ENCODE measurements at regions not wholly inside any gene's neighbourhood (a gene's known extent, or its start where the extent isn't known, plus 50 kb on each side); places are given as distances from the start of the nearest gene placed in this dataset.
A peak's percentile ranks its signal among the peaks of the same experiment; 100 is the strongest.

- Histone ChIP-seq H3K27me3 (ENCODE audit: insufficient read depth, low read depth) (no peaks in the 10 kb centered on the region), H3K79me2 (ENCODE audit: low read depth) (no peaks in the 10 kb centered on the region), H3K9me3 (ENCODE audit: insufficient read depth, low read depth) (no peaks in the 10 kb centered on the region), H3K4me2 (no peak overlapping the region), H3K9me2 (ENCODE audit: insufficient read depth) (no peaks in the 10 kb centered on the region; the same call in 1 of the 2 replicates), H2AFZ (no peak overlapping the region), H3K4me3 (no peak overlapping the region), H3K36me3 (ENCODE audit: low read depth) (no peaks in the 10 kb centered on the region), H3K4me1 (replicated peaks; ENCODE audit: insufficient read depth) (peaks cover under 1% of the 10 kb centered on the region; the same call in 1 of the 2 replicates), H4K20me1 (ENCODE audit: insufficient read depth) (no peaks in the 10 kb centered on the region), H3F3A (ENCODE audit: insufficient read depth, low read depth) (peaks cover 1% of the 10 kb centered on the region; the same call in 1 of the 2 replicates), H3K27ac (no peak overlapping the region)
- TF ChIP-seq CTCF (conservative IDR thresholded peaks at IDR 0.05), result no peak
- TF ChIP-seq EZH2 (IDR thresholded peaks at IDR 0.05; ENCODE audit: low read depth), result no peak
- BruUV-seq (replicated peaks), result no TSS peak
- intact Hi-C loops (cut with micrococcal nuclease; ENCODE audit: unreplicated experiment), result no loop called here
- ChIA-PET POLR2A (ENCODE audit: unreplicated experiment) (no interaction called here), CTCF (no interaction called here)
- no peak for DNase-seq
Observed at GRCh38 chr13:85592211-85592610, 207.0 kb downstream of the SLITRK6 start.

- POLR2A ChIA-PET (ENCODE audit: unreplicated experiment), result no interaction called here
- H3K4me3 ChIP-seq, result no peak overlapping the region
- no peaks in the 10 kb centered on the region for H3K79me2 ChIP-seq (ENCODE audit: low read depth)
- H3K4me2 ChIP-seq, result no peak overlapping the region
- no peak overlapping the region for H3K27ac ChIP-seq
- no peaks in the 10 kb centered on the region; the same call in 1 of the 2 replicates for H3K9me2 ChIP-seq (ENCODE audit: insufficient read depth)
- H3K9me3 ChIP-seq (ENCODE audit: insufficient read depth, low read depth), result no peaks in the 10 kb centered on the region; the same call in 1 of the 2 replicates
- TF ChIP-seq EZH2 (IDR thresholded peaks at IDR 0.05; ENCODE audit: low read depth), result no peak
- TF ChIP-seq CTCF (conservative IDR thresholded peaks at IDR 0.05), result no peak
- H3F3A ChIP-seq (ENCODE audit: insufficient read depth, low read depth), result peaks cover 17% of the 10 kb centered on the region
- DNase-seq, result peak in 1 of 2 experiments; percentile 37
- intact Hi-C loops (cut with micrococcal nuclease; ENCODE audit: unreplicated experiment), result no loop called here
- H3K27me3 ChIP-seq (ENCODE audit: insufficient read depth, low read depth), result no peaks in the 10 kb centered on the region
- peaks cover 7% of the 10 kb centered on the region; the same call in 1 of the 2 replicates for H3K4me1 ChIP-seq (replicated peaks; ENCODE audit: insufficient read depth)
- no peak overlapping the region for H2AFZ ChIP-seq
- no TSS peak for BruUV-seq (replicated peaks)
- H3K36me3 ChIP-seq (ENCODE audit: low read depth), result no peaks in the 10 kb centered on the region
- no peaks in the 10 kb centered on the region for H4K20me1 ChIP-seq (ENCODE audit: insufficient read depth)
- CTCF ChIA-PET, result no interaction called here
Observed at GRCh38 chr13:85590231-85590931, 208.8 kb downstream of the SLITRK6 start.

- Histone ChIP-seq H3K27ac (no peak overlapping the region), H3F3A (ENCODE audit: insufficient read depth, low read depth) (peaks cover 17% of the 10 kb centered on the region), H3K36me3 (ENCODE audit: low read depth) (no peaks in the 10 kb centered on the region), H3K27me3 (ENCODE audit: insufficient read depth, low read depth) (no peaks in the 10 kb centered on the region), H3K4me1 (replicated peaks; ENCODE audit: insufficient read depth) (peaks cover 7% of the 10 kb centered on the region; the same call in 1 of the 2 replicates), H2AFZ (no peak overlapping the region), H3K4me3 (no peak overlapping the region), H3K4me2 (no peak overlapping the region), H3K79me2 (ENCODE audit: low read depth) (no peaks in the 10 kb centered on the region), H3K9me2 (ENCODE audit: insufficient read depth) (no peaks in the 10 kb centered on the region; the same call in 1 of the 2 replicates), H3K9me3 (ENCODE audit: insufficient read depth, low read depth) (no peaks in the 10 kb centered on the region; the same call in 1 of the 2 replicates), H4K20me1 (ENCODE audit: insufficient read depth) (no peaks in the 10 kb centered on the region)
- POLR2A ChIA-PET (ENCODE audit: unreplicated experiment), result no interaction called here
- no TSS peak for BruUV-seq (replicated peaks)
- intact Hi-C loops (cut with micrococcal nuclease; ENCODE audit: unreplicated experiment), result no loop called here
- no peak for DNase-seq
- no peak for TF ChIP-seq CTCF (conservative IDR thresholded peaks at IDR 0.05)
- CTCF ChIA-PET, result no interaction called here
Observed at GRCh38 chr13:85589021-85589420, 210.2 kb downstream of the SLITRK6 start.

All from PC-9 (cell line).